Endothelial cell of umbilical vein (primary cell): ENCODE measurements at regions not wholly inside any gene's neighbourhood (a gene's known extent, or its start where the extent isn't known, plus 50 kb on each side); places are given as distances from the start of the nearest gene placed in this dataset.

Source experiments
- CTCF ChIP-seq, 2 donors: IDR thresholded peaks; 1 replicate in 1 of 2; 2 replicates in 1 of 2; pipeline ENCODE4 v1.5.1; 2011; ENCODE audit warnings: low read length in 2 of 2, mild to moderate bottlenecking in 2 of 2, moderate library complexity in 2 of 2, control low read depth in 1 of 2, inconsistent platforms in 1 of 2, low read depth in 1 of 2; ENCODE audit not compliant: insufficient read depth in 1 of 2; ENCODE audit errors: extremely low read depth in 1 of 2
- POLR2AphosphoS5 ChIP-seq: IDR thresholded peaks from 2 replicates; pipeline ENCODE4 v1.6.1; 2012; ENCODE audit warnings: low read depth, mild to moderate bottlenecking, control low read depth, low read length, moderate library complexity; ENCODE audit not compliant: insufficient read depth

DNA sequence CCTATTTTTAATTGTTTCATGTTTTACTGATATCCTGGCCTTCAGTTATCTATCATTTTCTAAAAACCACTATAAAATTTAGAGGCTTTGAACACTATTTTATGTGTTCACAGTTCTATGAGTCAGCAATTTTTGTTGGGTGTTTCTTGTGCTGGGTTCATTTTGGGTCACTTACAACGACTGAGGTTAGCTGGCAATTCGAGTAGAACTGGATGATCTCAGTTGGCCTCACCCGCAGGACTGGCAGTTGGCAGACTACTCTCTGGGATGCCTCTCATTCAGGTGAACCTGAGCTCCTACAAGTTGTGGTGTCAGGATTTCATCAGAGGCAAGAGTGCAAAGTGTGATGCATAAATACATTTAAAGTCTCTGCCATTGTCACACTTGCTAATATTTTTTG, 151.0 kb upstream of the PAPPA start:
- no peak for TF ChIP-seq CTCF (IDR thresholded peaks at IDR 0.05; ENCODE audit: extremely low read depth in 1 of 2, insufficient read depth in 1 of 2, low read depth in 1 of 2, low read length in 2 of 2)
- TF ChIP-seq POLR2AphosphoS5: no peak
